WTC11 (cell line): ENCODE measurements at regions not wholly inside any gene's neighbourhood (a gene's known extent, or its start where the extent isn't known, plus 50 kb on each side); places are given as distances from the start of the nearest gene placed in this dataset.

ENCODE experiments used
- ATAC-seq: fragments of 200-7000 bp; cut with Tn5 transposase; 2 replicates; pipeline ENCODE4 v1.10.0; 2021; ENCODE audit warnings: mild to moderate bottlenecking, moderate library complexity
- CTCF ChIA-PET: fragments of 300-600 bp; sonication (Branson Sonifier 250); formaldehyde crosslinking; loops from one replicate; lab custom pipeline; 2021; ENCODE audit warnings: antibody characterized with exemption; lab: Charles Lee
- POLR2A ChIA-PET: fragments of 350-600 bp; sonication (Branson Sonifier 250); formaldehyde crosslinking; loops from one replicate; lab custom pipeline; 2021; ENCODE audit warnings: antibody characterized with exemption; lab: Charles Lee
- DNase-seq: peaks from one replicate; pipeline ENCODE4 v3.0.0; 2021; ENCODE audit warnings: low spot score
- H3K27ac Mint-ChIP-seq: 2 replicates; pipeline ENCODE4 v1.8.0; 2021; ENCODE audit warnings: mixed read lengths
- H3K27me3 Mint-ChIP-seq: 2 replicates; pipeline ENCODE4 v1.8.0; 2021; ENCODE audit warnings: low read depth, mild to moderate bottlenecking, moderate library complexity, mixed read lengths
- H3K36me3 Mint-ChIP-seq: 2 replicates; pipeline ENCODE4 v1.8.0; 2021; ENCODE audit warnings: mixed read lengths
- H3K4me1 Mint-ChIP-seq: 2 replicates; pipeline ENCODE4 v1.8.0; 2022; ENCODE audit warnings: mixed read lengths
- H3K4me3 Mint-ChIP-seq: 2 replicates; pipeline ENCODE4 v1.8.0; 2021; ENCODE audit warnings: mild to moderate bottlenecking, moderate library complexity, mixed read lengths
- H3K9me3 Mint-ChIP-seq: 2 replicates; pipeline ENCODE4 v1.8.0; 2021; ENCODE audit warnings: mixed read lengths
- ELF4 ChIP-seq: sonication (generic); formaldehyde crosslinking; IDR thresholded peaks from 2 replicates; pipeline ENCODE4 v1.8.1; 2022; ENCODE audit warnings: low read depth, mild to moderate bottlenecking, moderate library complexity, missing genetic modification reagents
- FOXK1 ChIP-seq: sonication (generic); formaldehyde crosslinking; IDR thresholded peaks from 2 replicates; pipeline ENCODE4 v1.8.0; 2022; ENCODE audit warnings: mild to moderate bottlenecking, moderate library complexity, missing genetic modification reagents
- IRF2 ChIP-seq: sonication (generic); formaldehyde crosslinking; IDR thresholded peaks from 2 replicates; pipeline ENCODE4 v1.8.0; 2022; ENCODE audit warnings: low read depth, missing genetic modification reagents, borderline replicate concordance
- JUN ChIP-seq: sonication (generic); formaldehyde crosslinking; IDR thresholded peaks from 2 replicates; pipeline ENCODE4 v1.8.0; 2023; ENCODE audit warnings: mild to moderate bottlenecking, missing genetic modification reagents
- RELA ChIP-seq: sonication (generic); formaldehyde crosslinking; IDR thresholded peaks from 2 replicates; pipeline ENCODE4 v1.8.1; 2022; ENCODE audit warnings: missing genetic modification reagents, mild to moderate bottlenecking, borderline replicate concordance
- RORB ChIP-seq: fragments of 250-450 bp; sonication (Bioruptor Pico); IDR thresholded peaks from 2 replicates; pipeline ENCODE4 v1.9.0; 2021; ENCODE audit warnings: mild to moderate bottlenecking
- ZNF317 ChIP-seq: sonication (generic); formaldehyde crosslinking; IDR thresholded peaks from 2 replicates; pipeline ENCODE4 v1.8.1; 2023; ENCODE audit warnings: low read depth, mild to moderate bottlenecking, moderate library complexity, missing genetic modification reagents, borderline replicate concordance
- TF ChIP-seq, protein P1 (sequence below): sonication (generic); formaldehyde crosslinking; IDR thresholded peaks from 2 replicates; pipeline ENCODE4 v1.8.0; 2023; ENCODE audit warnings: missing genetic modification reagents
- TF ChIP-seq, protein P2 (sequence below): fragments of 250-450 bp; sonication (Bioruptor Pico); IDR thresholded peaks from 2 replicates; pipeline ENCODE4 v1.9.0; 2021; ENCODE audit warnings: mild to moderate bottlenecking
- TF ChIP-seq, protein P3 (sequence below): sonication (generic); formaldehyde crosslinking; IDR thresholded peaks from 2 replicates; pipeline ENCODE4 v1.8.1; 2022; ENCODE audit warnings: mild to moderate bottlenecking, missing genetic modification reagents, moderate library complexity, borderline replicate concordance
- TF ChIP-seq, protein P4 (sequence below): sonication (generic); formaldehyde crosslinking; IDR thresholded peaks from 2 replicates; pipeline ENCODE4 v1.8.1; 2023; ENCODE audit warnings: mild to moderate bottlenecking, missing genetic modification reagents
- TF ChIP-seq, protein P5 (sequence below): fragments of 200-600 bp; IDR thresholded peaks from 2 replicates; pipeline ENCODE4 v1.8.0; 2022; ENCODE audit warnings: antibody characterized with exemption
- TF ChIP-seq, protein P6 (sequence below): sonication (generic); formaldehyde crosslinking; IDR thresholded peaks from 2 replicates; pipeline ENCODE4 v1.8.1; 2023; ENCODE audit warnings: mild to moderate bottlenecking, moderate library complexity, missing genetic modification reagents

DNA sequence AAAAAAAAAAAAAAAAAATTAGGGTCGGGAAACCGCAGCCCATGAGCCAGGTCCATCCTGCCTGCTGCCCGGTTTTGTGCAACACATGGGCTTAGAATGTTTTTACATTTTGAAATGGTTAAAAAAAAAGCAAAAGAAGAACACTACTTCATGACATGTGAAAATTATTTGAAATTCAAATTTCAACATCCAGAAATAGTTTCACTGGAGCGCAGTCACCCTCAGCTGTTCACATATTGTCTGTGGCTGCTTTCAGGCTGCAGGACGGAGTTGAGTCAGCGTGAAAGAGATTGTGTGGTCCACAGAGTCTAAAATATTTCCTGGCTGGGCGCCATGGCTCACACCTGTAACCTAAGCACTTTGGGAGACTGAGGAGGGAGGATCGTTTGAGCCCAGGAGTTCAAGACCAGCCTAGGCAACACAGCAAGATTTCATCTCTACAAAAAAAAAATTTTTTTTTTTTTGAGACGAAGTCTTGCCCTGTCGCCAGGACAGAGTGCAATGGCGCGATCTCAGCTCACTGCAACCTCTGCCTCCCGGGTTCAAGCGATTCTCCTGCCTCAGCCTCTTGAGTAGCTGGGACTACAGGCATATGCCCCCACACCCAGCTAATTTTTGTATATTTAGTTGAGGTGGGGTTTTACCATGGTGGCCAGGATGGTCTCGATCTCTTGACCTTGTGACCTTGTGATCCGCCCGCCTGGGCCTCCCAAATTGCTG, 63.9 kb upstream of the ECHDC3 start:
- POLR2A ChIA-PET = no interaction called here
- H3K4me1 Mint-ChIP-seq = no peaks in the 10 kb centered on the region
- H3K36me3 Mint-ChIP-seq = no peaks in the 10 kb centered on the region
- no peak for ATAC-seq
- no peak for TF ChIP-seq ZNF317
- CTCF ChIA-PET = no interaction called here
- H3K27ac Mint-ChIP-seq = no peak overlapping the region
- H3K27me3 Mint-ChIP-seq = no peaks in the 10 kb centered on the region
- no peaks in the 10 kb centered on the region for H3K9me3 Mint-ChIP-seq
- no peak for DNase-seq
- H3K4me3 Mint-ChIP-seq = no peak overlapping the region

DNA sequence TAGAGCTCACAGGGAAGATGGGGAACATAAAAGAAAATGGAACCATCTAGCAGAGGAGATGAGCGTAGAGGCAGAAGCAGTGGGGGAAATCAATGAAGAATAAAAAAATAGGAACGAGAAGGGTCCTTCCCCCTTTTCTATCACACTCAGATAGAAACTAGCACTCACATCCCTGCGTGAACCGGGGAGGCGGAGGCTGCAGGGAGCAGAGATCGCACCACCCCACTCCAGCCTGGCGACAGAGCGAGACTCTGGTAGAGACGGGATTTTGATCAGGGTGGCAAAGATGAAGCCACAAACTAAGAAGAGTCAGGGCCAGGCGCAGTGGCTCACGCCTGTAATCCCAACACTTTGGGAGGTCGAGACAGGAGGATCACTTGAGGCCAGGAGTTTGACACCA, 64.7 kb upstream of the ECHDC3 start:
- no peaks in the 10 kb centered on the region for H3K9me3 Mint-ChIP-seq
- CTCF ChIA-PET = no interaction called here
- H3K27ac Mint-ChIP-seq = no peak overlapping the region
- no peak overlapping the region for H3K4me3 Mint-ChIP-seq
- no peaks in the 10 kb centered on the region for H3K36me3 Mint-ChIP-seq
- H3K4me1 Mint-ChIP-seq = no peaks in the 10 kb centered on the region; the same call in 1 of the 2 replicates
- ATAC-seq (no peak), DNase-seq (no peak)
- H3K27me3 Mint-ChIP-seq = no peaks in the 10 kb centered on the region
- TF ChIP-seq IRF2 (CRISPR knock-in tag) = no peak
- TF ChIP-seq, protein P1, sequence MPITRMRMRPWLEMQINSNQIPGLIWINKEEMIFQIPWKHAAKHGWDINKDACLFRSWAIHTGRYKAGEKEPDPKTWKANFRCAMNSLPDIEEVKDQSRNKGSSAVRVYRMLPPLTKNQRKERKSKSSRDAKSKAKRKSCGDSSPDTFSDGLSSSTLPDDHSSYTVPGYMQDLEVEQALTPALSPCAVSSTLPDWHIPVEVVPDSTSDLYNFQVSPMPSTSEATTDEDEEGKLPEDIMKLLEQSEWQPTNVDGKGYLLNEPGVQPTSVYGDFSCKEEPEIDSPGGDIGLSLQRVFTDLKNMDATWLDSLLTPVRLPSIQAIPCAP (CRISPR knock-in tag) = no peak
- TF ChIP-seq, protein P2, sequence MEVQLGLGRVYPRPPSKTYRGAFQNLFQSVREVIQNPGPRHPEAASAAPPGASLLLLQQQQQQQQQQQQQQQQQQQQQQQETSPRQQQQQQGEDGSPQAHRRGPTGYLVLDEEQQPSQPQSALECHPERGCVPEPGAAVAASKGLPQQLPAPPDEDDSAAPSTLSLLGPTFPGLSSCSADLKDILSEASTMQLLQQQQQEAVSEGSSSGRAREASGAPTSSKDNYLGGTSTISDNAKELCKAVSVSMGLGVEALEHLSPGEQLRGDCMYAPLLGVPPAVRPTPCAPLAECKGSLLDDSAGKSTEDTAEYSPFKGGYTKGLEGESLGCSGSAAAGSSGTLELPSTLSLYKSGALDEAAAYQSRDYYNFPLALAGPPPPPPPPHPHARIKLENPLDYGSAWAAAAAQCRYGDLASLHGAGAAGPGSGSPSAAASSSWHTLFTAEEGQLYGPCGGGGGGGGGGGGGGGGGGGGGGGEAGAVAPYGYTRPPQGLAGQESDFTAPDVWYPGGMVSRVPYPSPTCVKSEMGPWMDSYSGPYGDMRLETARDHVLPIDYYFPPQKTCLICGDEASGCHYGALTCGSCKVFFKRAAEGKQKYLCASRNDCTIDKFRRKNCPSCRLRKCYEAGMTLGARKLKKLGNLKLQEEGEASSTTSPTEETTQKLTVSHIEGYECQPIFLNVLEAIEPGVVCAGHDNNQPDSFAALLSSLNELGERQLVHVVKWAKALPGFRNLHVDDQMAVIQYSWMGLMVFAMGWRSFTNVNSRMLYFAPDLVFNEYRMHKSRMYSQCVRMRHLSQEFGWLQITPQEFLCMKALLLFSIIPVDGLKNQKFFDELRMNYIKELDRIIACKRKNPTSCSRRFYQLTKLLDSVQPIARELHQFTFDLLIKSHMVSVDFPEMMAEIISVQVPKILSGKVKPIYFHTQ (CRISPR knock-in tag) = no peak
- TF ChIP-seq, protein P3, sequence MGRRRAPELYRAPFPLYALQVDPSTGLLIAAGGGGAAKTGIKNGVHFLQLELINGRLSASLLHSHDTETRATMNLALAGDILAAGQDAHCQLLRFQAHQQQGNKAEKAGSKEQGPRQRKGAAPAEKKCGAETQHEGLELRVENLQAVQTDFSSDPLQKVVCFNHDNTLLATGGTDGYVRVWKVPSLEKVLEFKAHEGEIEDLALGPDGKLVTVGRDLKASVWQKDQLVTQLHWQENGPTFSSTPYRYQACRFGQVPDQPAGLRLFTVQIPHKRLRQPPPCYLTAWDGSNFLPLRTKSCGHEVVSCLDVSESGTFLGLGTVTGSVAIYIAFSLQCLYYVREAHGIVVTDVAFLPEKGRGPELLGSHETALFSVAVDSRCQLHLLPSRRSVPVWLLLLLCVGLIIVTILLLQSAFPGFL (CRISPR knock-in tag) = no peak
- TF ChIP-seq, all 79 proteins: peak for 0
- POLR2A ChIA-PET = no interaction called here

DNA sequence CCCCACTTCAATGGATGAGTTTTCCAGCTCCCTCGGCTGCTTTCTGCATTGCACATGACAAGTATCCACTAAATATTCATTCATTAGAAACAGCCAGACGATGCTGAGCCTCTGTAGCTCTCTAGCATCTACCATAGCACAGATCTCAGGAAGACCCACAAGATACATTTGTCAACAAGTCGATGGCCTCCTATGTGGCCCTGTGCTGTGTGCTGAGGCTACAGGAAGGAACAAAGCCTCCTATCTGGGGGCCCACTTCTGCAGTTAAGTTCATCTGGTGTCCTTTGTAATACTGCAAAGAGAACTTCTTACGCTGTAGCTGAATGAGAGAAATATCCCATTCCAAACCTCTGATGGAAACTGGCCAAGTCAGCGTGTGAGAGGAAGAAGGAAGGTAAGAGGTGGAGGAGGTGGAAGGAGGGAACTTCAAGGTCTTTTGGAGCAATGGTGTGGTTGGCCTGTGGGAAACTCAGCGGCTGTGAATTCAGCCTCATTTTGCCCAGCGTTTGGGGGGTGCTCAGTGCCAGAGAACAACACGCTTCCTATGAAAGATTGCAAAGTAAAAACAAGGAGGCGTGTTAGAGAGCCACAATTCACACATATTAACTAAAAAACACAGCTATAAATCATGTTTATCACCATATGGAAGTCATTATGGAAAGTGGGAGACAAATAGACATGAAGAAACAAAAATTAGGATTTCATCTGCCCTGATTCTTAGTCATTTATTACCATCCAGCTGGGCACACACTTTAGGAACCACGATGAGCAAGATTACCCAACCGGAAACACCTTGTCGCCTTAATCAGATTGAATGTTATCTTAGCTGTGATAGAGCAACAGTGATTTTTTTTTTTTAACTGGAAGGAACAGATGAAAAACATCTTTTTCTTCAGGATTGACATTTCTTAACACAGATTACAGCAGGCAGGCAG, 62.2 kb upstream of the USP6NL start:
- Mint-ChIP-seq H3K36me3 (no peaks in the 10 kb centered on the region), H3K4me1 (no peaks in the 10 kb centered on the region; the same call in 1 of the 2 replicates), H3K4me3 (no peak overlapping the region), H3K27ac (no peak overlapping the region), H3K27me3 (no peaks in the 10 kb centered on the region), H3K9me3 (no peaks in the 10 kb centered on the region)
- DNase-seq (no peak), ATAC-seq (no peak)
- ChIA-PET POLR2A (no interaction called here), CTCF (no interaction called here)
- TF ChIP-seq, protein P4, sequence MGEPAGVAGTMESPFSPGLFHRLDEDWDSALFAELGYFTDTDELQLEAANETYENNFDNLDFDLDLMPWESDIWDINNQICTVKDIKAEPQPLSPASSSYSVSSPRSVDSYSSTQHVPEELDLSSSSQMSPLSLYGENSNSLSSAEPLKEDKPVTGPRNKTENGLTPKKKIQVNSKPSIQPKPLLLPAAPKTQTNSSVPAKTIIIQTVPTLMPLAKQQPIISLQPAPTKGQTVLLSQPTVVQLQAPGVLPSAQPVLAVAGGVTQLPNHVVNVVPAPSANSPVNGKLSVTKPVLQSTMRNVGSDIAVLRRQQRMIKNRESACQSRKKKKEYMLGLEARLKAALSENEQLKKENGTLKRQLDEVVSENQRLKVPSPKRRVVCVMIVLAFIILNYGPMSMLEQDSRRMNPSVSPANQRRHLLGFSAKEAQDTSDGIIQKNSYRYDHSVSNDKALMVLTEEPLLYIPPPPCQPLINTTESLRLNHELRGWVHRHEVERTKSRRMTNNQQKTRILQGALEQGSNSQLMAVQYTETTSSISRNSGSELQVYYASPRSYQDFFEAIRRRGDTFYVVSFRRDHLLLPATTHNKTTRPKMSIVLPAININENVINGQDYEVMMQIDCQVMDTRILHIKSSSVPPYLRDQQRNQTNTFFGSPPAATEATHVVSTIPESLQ = no peak

DNA sequence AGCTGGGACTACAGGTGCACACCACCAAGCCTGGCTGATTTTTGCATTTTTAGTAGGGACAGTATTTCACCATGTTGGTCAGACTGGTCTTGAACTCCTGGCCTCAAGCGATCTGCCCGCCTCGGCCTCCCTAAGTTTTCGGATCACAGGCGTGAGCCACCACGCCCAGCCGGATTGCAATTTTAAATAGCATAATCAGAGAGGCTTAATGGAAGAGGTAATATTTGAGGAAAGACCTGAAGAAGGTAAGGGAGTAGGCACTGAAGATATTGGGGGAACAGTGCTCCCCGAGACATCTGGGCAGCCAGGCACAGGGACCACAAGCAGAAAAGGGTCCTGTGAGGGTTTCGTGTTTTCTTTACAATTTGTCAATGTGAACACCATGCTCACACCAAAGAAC, 61.4 kb upstream of the USP6NL start:
- Mint-ChIP-seq H3K27ac (no peak overlapping the region), H3K4me3 (no peak overlapping the region), H3K4me1 (no peaks in the 10 kb centered on the region; the same call in 1 of the 2 replicates), H3K27me3 (no peaks in the 10 kb centered on the region), H3K9me3 (no peaks in the 10 kb centered on the region), H3K36me3 (no peaks in the 10 kb centered on the region)
- ChIA-PET CTCF (no interaction called here), POLR2A (no interaction called here)
- TF ChIP-seq JUN (CRISPR knock-in tag) = no peak
- TF ChIP-seq RORB = no peak
- TF ChIP-seq, protein P5, sequence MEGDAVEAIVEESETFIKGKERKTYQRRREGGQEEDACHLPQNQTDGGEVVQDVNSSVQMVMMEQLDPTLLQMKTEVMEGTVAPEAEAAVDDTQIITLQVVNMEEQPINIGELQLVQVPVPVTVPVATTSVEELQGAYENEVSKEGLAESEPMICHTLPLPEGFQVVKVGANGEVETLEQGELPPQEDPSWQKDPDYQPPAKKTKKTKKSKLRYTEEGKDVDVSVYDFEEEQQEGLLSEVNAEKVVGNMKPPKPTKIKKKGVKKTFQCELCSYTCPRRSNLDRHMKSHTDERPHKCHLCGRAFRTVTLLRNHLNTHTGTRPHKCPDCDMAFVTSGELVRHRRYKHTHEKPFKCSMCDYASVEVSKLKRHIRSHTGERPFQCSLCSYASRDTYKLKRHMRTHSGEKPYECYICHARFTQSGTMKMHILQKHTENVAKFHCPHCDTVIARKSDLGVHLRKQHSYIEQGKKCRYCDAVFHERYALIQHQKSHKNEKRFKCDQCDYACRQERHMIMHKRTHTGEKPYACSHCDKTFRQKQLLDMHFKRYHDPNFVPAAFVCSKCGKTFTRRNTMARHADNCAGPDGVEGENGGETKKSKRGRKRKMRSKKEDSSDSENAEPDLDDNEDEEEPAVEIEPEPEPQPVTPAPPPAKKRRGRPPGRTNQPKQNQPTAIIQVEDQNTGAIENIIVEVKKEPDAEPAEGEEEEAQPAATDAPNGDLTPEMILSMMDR = no peak
- TF ChIP-seq FOXK1 (CRISPR knock-in tag) = no peak
- TF ChIP-seq, protein P6, sequence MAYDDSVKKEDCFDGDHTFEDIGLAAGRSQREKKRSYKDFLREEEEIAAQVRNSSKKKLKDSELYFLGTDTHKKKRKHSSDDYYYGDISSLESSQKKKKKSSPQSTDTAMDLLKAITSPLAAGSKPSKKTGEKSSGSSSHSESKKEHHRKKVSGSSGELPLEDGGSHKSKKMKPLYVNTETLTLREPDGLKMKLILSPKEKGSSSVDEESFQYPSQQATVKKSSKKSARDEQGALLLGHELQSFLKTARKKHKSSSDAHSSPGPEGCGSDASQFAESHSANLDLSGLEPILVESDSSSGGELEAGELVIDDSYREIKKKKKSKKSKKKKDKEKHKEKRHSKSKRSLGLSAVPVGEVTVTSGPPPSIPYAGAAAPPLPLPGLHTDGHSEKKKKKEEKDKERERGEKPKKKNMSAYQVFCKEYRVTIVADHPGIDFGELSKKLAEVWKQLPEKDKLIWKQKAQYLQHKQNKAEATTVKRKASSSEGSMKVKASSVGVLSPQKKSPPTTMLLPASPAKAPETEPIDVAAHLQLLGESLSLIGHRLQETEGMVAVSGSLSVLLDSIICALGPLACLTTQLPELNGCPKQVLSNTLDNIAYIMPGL (CRISPR knock-in tag) = no peak
- no peak for TF ChIP-seq RELA (CRISPR knock-in tag)
- TF ChIP-seq ELF4 (CRISPR knock-in tag) = no peak
- DNase-seq (no peak), ATAC-seq (no peak)
